Liver (tissue), 8 donors: ENCODE measurements at regions not wholly inside any gene's neighbourhood (a gene's known extent, or its start where the extent isn't known, plus 50 kb on each side); places are given as distances from the start of the nearest gene placed in this dataset.

ENCODE experiments used
- DNase-seq: peaks from one replicate; pipeline ENCODE4 v3.0.0-alpha.2; 2017; ENCODE audit warnings: low spot score
- H3K27ac ChIP-seq, 2 donors: one replicate each; pipeline ENCODE4 v1.7.0; 2013; ENCODE audit warnings: inconsistent platforms in 2 of 2, low read length in 2 of 2, control low read depth in 1 of 2, low read depth in 1 of 2, mild to moderate bottlenecking in 1 of 2
- H3K27me3 ChIP-seq, 4 donors: one replicate each; pipeline versions ENCODE4 v1.6.1 to v1.7.0; 2013; ENCODE audit warnings: low read length in 3 of 4, inconsistent platforms in 1 of 4, mild to moderate bottlenecking in 1 of 4, moderate library complexity in 1 of 4; ENCODE audit not compliant: control insufficient read depth in 4 of 4, insufficient read depth in 4 of 4
- H3K36me3 ChIP-seq, 4 donors: one replicate each; pipeline versions ENCODE4 v1.6.1 to v1.7.0; 2013; ENCODE audit warnings: low read length in 3 of 4, mild to moderate bottlenecking in 3 of 4, low read depth in 1 of 4, moderate library complexity in 1 of 4; ENCODE audit not compliant: control insufficient read depth in 4 of 4, insufficient read depth in 3 of 4
- H3K4me1 ChIP-seq, 4 donors: one replicate each; pipeline versions ENCODE4 v1.6.1 to v1.7.0; 2013; ENCODE audit warnings: low read length in 3 of 4, mild to moderate bottlenecking in 3 of 4, moderate library complexity in 1 of 4; ENCODE audit not compliant: control insufficient read depth in 4 of 4, insufficient read depth in 4 of 4
- H3K4me3 ChIP-seq, 3 donors: one replicate each; pipeline versions ENCODE4 v1.6.1 to v1.7.0; 2013; ENCODE audit warnings: low read length in 3 of 3, control low read depth in 1 of 3, low read depth in 1 of 3, mild to moderate bottlenecking in 1 of 3
- H3K9ac ChIP-seq, 2 donors: one replicate each; pipeline ENCODE4 v1.7.0; 2013; ENCODE audit warnings: low read length in 2 of 2, mild to moderate bottlenecking in 2 of 2, moderate library complexity in 2 of 2, control low read depth in 1 of 2, low read depth in 1 of 2
- H3K9me3 ChIP-seq, 4 donors: one replicate each; pipeline versions ENCODE4 v1.6.1 to v1.7.0; 2013; ENCODE audit warnings: low read length in 3 of 4; ENCODE audit not compliant: control insufficient read depth in 4 of 4
- EGR1 ChIP-seq, 2 donors: IDR thresholded peaks; 2 replicates each; pipeline ENCODE4 v1.6.1; 2016 to 2018; ENCODE audit warnings: antibody characterized with exemption in 2 of 2, low read depth in 2 of 2
- FOXA1 ChIP-seq: IDR thresholded peaks from 2 replicates; pipeline ENCODE4 v1.6.1; 2016; ENCODE audit warnings: antibody characterized with exemption
- FOXA2 ChIP-seq: IDR thresholded peaks from 2 replicates; pipeline ENCODE4 v1.6.1; 2016; ENCODE audit warnings: antibody characterized with exemption
- GABPA ChIP-seq, 2 donors: IDR thresholded peaks in 1 of 2; conservative IDR thresholded peaks in 1 of 2; 2 replicates each; pipeline ENCODE4 v1.6.1; 2016; ENCODE audit warnings: antibody characterized with exemption in 2 of 2, mild to moderate bottlenecking in 1 of 2, moderate library complexity in 1 of 2
- HNF4A ChIP-seq, 2 donors: conservative IDR thresholded peaks; 2 replicates each; pipeline ENCODE4 v1.6.1; 2016; ENCODE audit warnings: antibody characterized with exemption in 2 of 2, mild to moderate bottlenecking in 2 of 2
- HNF4G ChIP-seq: IDR thresholded peaks from 2 replicates; pipeline ENCODE4 v1.6.1; 2016; ENCODE audit warnings: antibody characterized with exemption
- JUND ChIP-seq, 2 donors: IDR thresholded peaks; 2 replicates each; pipeline ENCODE4 v1.6.1; 2016; ENCODE audit warnings: antibody characterized with exemption in 2 of 2
- MAX ChIP-seq: IDR thresholded peaks from 2 replicates; pipeline ENCODE4 v1.6.1; 2016; ENCODE audit warnings: antibody characterized with exemption
- NR2F2 ChIP-seq: IDR thresholded peaks from 2 replicates; pipeline ENCODE4 v1.6.1; 2016; ENCODE audit warnings: antibody characterized with exemption
- RAD21 ChIP-seq, 2 donors: IDR thresholded peaks; 2 replicates each; pipeline ENCODE4 v1.6.1; 2016; ENCODE audit warnings: antibody characterized with exemption in 2 of 2, mild to moderate bottlenecking in 2 of 2
- REST ChIP-seq: IDR thresholded peaks from 2 replicates; pipeline ENCODE4 v1.6.1; 2016; ENCODE audit warnings: antibody characterized with exemption, mild to moderate bottlenecking
- RXRA ChIP-seq, 2 donors: IDR thresholded peaks; 2 replicates each; pipeline ENCODE4 v1.6.1; 2017 to 2018; ENCODE audit warnings: antibody characterized with exemption in 2 of 2, mild to moderate bottlenecking in 1 of 2
- SP1 ChIP-seq: IDR thresholded peaks from 2 replicates; pipeline ENCODE4 v1.6.1; 2018; ENCODE audit warnings: antibody characterized with exemption, mild to moderate bottlenecking
- TAF1 ChIP-seq: conservative IDR thresholded peaks from 2 replicates; pipeline ENCODE4 v1.6.1; 2016; ENCODE audit warnings: antibody characterized with exemption, mild to moderate bottlenecking
- YY1 ChIP-seq: IDR thresholded peaks from 2 replicates; pipeline ENCODE4 v1.6.1; 2016; ENCODE audit warnings: antibody characterized with exemption, mild to moderate bottlenecking
- ZBTB33 ChIP-seq: IDR thresholded peaks from 2 replicates; pipeline ENCODE4 v1.6.1; 2016; ENCODE audit warnings: antibody characterized with exemption
- WGBS: extraction: QIAGEN DNeasy Blood & Tissue Kit; methylation state at CpG from one replicate; pipeline ENCODE4 v1.1.7; 2013; 5-methylcytosine and 5-hydroxymethylcytosine counted together
- TF ChIP-seq, protein P1 (sequence below): fragments of 150-350 bp; IDR thresholded peaks from 2 replicates; pipeline ENCODE4 v1.5.1; 2017; ENCODE audit warnings: improper control_type of control experiment, low read depth, low read length; ENCODE audit not compliant: missing input control
- TF ChIP-seq, protein P2 (sequence below): IDR thresholded peaks from 2 replicates; pipeline ENCODE4 v1.6.1; 2016; ENCODE audit warnings: antibody characterized with exemption
- donor health status: healthy.
- donor health status: healthy.
- donor health status: healthy.
- donor health status: healthy.
- donor health status: healthy.

DNA sequence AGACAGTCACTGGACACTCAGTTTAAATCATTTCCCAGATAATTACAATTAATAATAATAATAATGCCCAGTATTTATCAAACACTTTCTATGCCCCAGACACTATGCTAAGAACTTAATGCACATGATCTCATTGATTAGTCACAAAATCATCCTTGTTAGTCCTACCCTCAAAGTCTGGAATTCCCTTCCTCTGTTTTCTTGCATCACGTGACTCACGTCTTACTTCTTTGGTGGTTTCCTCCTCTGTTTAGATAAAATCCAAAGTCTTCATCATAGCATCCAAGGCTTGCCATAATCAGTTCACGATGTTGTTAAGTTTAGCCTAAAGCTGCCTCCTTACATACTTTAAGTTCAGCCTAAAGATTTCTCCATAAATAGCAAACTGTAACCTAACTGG, 471.9 kb downstream of the PMP22 start:
- Histone ChIP-seq H3K36me3 (no peaks in the 10 kb centered on the region), H3K27me3 (peaks cover 0 to 6% (median under 1%) of the 10 kb centered on the region in 4 donors), H3K4me1 (no peaks in the 10 kb centered on the region), H3K27ac (no peak overlapping the region), H3K9me3 (no peaks in the 10 kb centered on the region), H3K4me3 (no peak overlapping the region), H3K9ac (no peak overlapping the region)
- WGBS = 81% methylated on average over 3 of the region's 3 CpGs
- no peak for TF ChIP-seq RAD21 (IDR thresholded peaks at IDR 0.05)
- TF ChIP-seq HNF4G = no peak
- no peak for TF ChIP-seq RXRA (IDR thresholded peaks at IDR 0.05)
- no peak for TF ChIP-seq EGR1 (IDR thresholded peaks at IDR 0.05; ENCODE audit: low read depth in 2 of 2)
- TF ChIP-seq, protein P1, sequence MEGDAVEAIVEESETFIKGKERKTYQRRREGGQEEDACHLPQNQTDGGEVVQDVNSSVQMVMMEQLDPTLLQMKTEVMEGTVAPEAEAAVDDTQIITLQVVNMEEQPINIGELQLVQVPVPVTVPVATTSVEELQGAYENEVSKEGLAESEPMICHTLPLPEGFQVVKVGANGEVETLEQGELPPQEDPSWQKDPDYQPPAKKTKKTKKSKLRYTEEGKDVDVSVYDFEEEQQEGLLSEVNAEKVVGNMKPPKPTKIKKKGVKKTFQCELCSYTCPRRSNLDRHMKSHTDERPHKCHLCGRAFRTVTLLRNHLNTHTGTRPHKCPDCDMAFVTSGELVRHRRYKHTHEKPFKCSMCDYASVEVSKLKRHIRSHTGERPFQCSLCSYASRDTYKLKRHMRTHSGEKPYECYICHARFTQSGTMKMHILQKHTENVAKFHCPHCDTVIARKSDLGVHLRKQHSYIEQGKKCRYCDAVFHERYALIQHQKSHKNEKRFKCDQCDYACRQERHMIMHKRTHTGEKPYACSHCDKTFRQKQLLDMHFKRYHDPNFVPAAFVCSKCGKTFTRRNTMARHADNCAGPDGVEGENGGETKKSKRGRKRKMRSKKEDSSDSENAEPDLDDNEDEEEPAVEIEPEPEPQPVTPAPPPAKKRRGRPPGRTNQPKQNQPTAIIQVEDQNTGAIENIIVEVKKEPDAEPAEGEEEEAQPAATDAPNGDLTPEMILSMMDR = no peak
- no peak for TF ChIP-seq HNF4A (conservative IDR thresholded peaks at IDR 0.05)
- TF ChIP-seq SP1 = no peak
- TF ChIP-seq JUND (IDR thresholded peaks at IDR 0.05) = no peak
- TF ChIP-seq, protein P2, sequence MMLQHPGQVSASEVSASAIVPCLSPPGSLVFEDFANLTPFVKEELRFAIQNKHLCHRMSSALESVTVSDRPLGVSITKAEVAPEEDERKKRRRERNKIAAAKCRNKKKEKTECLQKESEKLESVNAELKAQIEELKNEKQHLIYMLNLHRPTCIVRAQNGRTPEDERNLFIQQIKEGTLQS = no peak
- TF ChIP-seq MAX = no peak
- TF ChIP-seq GABPA (IDR thresholded peaks at IDR 0.05 in 1 of 2, conservative IDR thresholded peaks at IDR 0.05 in 1 of 2) = no peak
- DNase-seq = no peak

GRCh38 chr17:14792746-14793145, 472.4 kb downstream of the PMP22 start:
- H3K4me3 ChIP-seq = no peak overlapping the region
- DNase-seq = no peak
- H3K9ac ChIP-seq = no peak overlapping the region
- H3K4me1 ChIP-seq = no peaks in the 10 kb centered on the region
- peaks cover 0 to 6% (median under 1%) of the 10 kb centered on the region in 4 donors for H3K27me3 ChIP-seq
- H3K36me3 ChIP-seq = no peaks in the 10 kb centered on the region
- 64% methylated on average over 10 of the region's 10 CpGs for WGBS
- TF ChIP-seq SP1 (no peak), RAD21 (IDR thresholded peaks at IDR 0.05) (no peak), JUND (IDR thresholded peaks at IDR 0.05) (no peak), FOXA1 (no peak), HNF4A (conservative IDR thresholded peaks at IDR 0.05) (no peak), HNF4G (no peak), FOXA2 (no peak), REST (no peak), NR2F2 (no peak), RXRA (IDR thresholded peaks at IDR 0.05) (no peak), TAF1 (no peak), GABPA (IDR thresholded peaks at IDR 0.05 in 1 of 2, conservative IDR thresholded peaks at IDR 0.05 in 1 of 2) (no peak), EGR1 (IDR thresholded peaks at IDR 0.05; ENCODE audit: low read depth in 2 of 2) (no peak), ZBTB33 (no peak), YY1 (no peak), MAX (no peak)
- TF ChIP-seq, protein P1 = no peak
- TF ChIP-seq, protein P2 = no peak
- H3K27ac ChIP-seq = no peak overlapping the region
- no peaks in the 10 kb centered on the region for H3K9me3 ChIP-seq
